HG03432 (cell line): ENCODE measurements at regions not wholly inside any gene's neighbourhood (a gene's known extent, or its start where the extent isn't known, plus 50 kb on each side); places are given as distances from the start of the nearest gene placed in this dataset.
"Not testable (repeated sequence)": the region's sequence is repeated elsewhere in the genome, so short reads cannot be mapped to it uniquely, and the experiment has no call there.

ENCODE experiments used
- ATAC-seq: cut with Tn5 transposase; IDR thresholded peaks from one replicate; pipeline ENCODE4 v1.9.1; 2021; ENCODE audit warnings: mild to moderate bottlenecking, moderate library complexity; ENCODE audit not compliant: unreplicated experiment

GRCh38 chr9:115300116-115300515 is 182.2 kb upstream of the TNC start:
- ATAC-seq = no peak

- ATAC-seq = no peak
Observed at GRCh38 chr9:115300874-115301273, 182.9 kb upstream of the TNC start.

GRCh38 chr9:115301581-115301980 is 183.6 kb upstream of the TNC start:
- ATAC-seq = no peak

GRCh38 chr9:115305543-115305942 is 187.6 kb upstream of the TNC start:
- ATAC-seq = no peak

- ATAC-seq = no peak
Observed at GRCh38 chr9:115306865-115307264, 188.9 kb upstream of the TNC start.

- no peak for ATAC-seq
Observed at GRCh38 chr9:115313545-115313944, 195.6 kb upstream of the TNC start.

- no peak for ATAC-seq
Observed at GRCh38 chr9:115326461-115326860, 208.5 kb upstream of the TNC start.

GRCh38 chr9:115327436-115328122 is 209.6 kb upstream of the TNC start:
- ATAC-seq = no peak

- ATAC-seq = no peak
Observed at GRCh38 chr9:115328228-115328627, 210.3 kb upstream of the TNC start.

- no peak for ATAC-seq
Observed at GRCh38 chr9:115328677-115329076, 210.7 kb upstream of the TNC start.

- no peak for ATAC-seq
Observed at GRCh38 chr9:115333277-115334070, 215.5 kb upstream of the TNC start.

- no peak for ATAC-seq
Observed at GRCh38 chr9:115335439-115335838, 217.5 kb upstream of the TNC start.

GRCh38 chr9:115340314-115340713 is 222.4 kb upstream of the TNC start:
- no peak for ATAC-seq

- ATAC-seq = no peak
Observed at GRCh38 chr9:115341426-115341825, 223.5 kb upstream of the TNC start.

- ATAC-seq = not testable (repeated sequence)
Observed at GRCh38 chr9:115347776-115348175, 229.8 kb upstream of the TNC start.

- ATAC-seq = not testable (repeated sequence)
Observed at GRCh38 chr9:115348936-115349335, 231.0 kb upstream of the TNC start.

GRCh38 chr9:115349542-115349941 is 231.6 kb upstream of the TNC start:
- no peak for ATAC-seq

GRCh38 chr9:115350548-115350947 is 232.6 kb upstream of the TNC start:
- no peak for ATAC-seq

- ATAC-seq = no peak
Observed at GRCh38 chr9:115353681-115354080, 235.7 kb upstream of the TNC start.

GRCh38 chr9:115357821-115358220 is 239.9 kb upstream of the TNC start:
- ATAC-seq = no peak

- no peak for ATAC-seq
Observed at GRCh38 chr9:115359017-115359780, 241.2 kb upstream of the TNC start.

- no peak for ATAC-seq
Observed at GRCh38 chr9:115360122-115360521, 242.2 kb upstream of the TNC start.
